ENCODE measurements at regions not wholly inside any gene's neighbourhood (a gene's known extent, or its start where the extent isn't known, plus 50 kb on each side); places are given as distances from the start of the nearest gene placed in this dataset.

GRCh38 chr4:20433097-20433705 lies 181.5 kb downstream of the SLIT2 start:
- Histone ChIP-seq H3K4me1 (no peaks in the 10 kb centered on the region), H3K36me3 (replicated peaks in 1 of 2; ENCODE audit: insufficient read depth in 1 of 2, low read depth in 2 of 2) (no peaks in the 10 kb centered on the region), H3K4me3 (no peak overlapping the region), H3K27me3 (no peaks in the 10 kb centered on the region), H3K27ac (no peak overlapping the region), H3K9me3 (no peaks in the 10 kb centered on the region)
- no peak for DNase-seq
- WGBS, 2 donors: 13 to 14% methylated on average over 5 of the region's 5 CpGs
- intact Hi-C loops (cut with DNase I): no loop called here
- ATAC-seq: peak; percentile 47
- no peak for TF ChIP-seq POLR2A (IDR thresholded peaks at IDR 0.05)
- TF ChIP-seq, protein P1, sequence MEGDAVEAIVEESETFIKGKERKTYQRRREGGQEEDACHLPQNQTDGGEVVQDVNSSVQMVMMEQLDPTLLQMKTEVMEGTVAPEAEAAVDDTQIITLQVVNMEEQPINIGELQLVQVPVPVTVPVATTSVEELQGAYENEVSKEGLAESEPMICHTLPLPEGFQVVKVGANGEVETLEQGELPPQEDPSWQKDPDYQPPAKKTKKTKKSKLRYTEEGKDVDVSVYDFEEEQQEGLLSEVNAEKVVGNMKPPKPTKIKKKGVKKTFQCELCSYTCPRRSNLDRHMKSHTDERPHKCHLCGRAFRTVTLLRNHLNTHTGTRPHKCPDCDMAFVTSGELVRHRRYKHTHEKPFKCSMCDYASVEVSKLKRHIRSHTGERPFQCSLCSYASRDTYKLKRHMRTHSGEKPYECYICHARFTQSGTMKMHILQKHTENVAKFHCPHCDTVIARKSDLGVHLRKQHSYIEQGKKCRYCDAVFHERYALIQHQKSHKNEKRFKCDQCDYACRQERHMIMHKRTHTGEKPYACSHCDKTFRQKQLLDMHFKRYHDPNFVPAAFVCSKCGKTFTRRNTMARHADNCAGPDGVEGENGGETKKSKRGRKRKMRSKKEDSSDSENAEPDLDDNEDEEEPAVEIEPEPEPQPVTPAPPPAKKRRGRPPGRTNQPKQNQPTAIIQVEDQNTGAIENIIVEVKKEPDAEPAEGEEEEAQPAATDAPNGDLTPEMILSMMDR (IDR thresholded peaks at IDR 0.05): no peak

GRCh38 chr4:20440170-20440569 lies 188.5 kb downstream of the SLIT2 start:
- ATAC-seq: no peak
- H3K27me3 ChIP-seq: no peaks in the 10 kb centered on the region
- H3K27ac ChIP-seq: no peak overlapping the region
- intact Hi-C loops (cut with DNase I): no loop called here
- no peaks in the 10 kb centered on the region for H3K9me3 ChIP-seq
- TF ChIP-seq POLR2A (IDR thresholded peaks at IDR 0.05): no peak
- TF ChIP-seq, protein P1 (IDR thresholded peaks at IDR 0.05): no peak
- DNase-seq: no peak
- H3K36me3 ChIP-seq (replicated peaks in 1 of 2; ENCODE audit: insufficient read depth in 1 of 2, low read depth in 2 of 2): no peaks in the 10 kb centered on the region
- H3K4me3 ChIP-seq: no peak overlapping the region
- no peaks in the 10 kb centered on the region for H3K4me1 ChIP-seq
- 79 to 80% methylated on average over 3 of the region's 3 CpGs for WGBS, 2 donors

- ATAC-seq (no peak), DNase-seq (no peak)
- H3K9me3 ChIP-seq: no peaks in the 10 kb centered on the region
- no peaks in the 10 kb centered on the region for H3K36me3 ChIP-seq (replicated peaks in 1 of 2; ENCODE audit: insufficient read depth in 1 of 2, low read depth in 2 of 2)
- 52 to 55% methylated on average over 1 of the region's 1 CpG for WGBS, 2 donors
- no peaks in the 10 kb centered on the region for H3K27me3 ChIP-seq
- no peak overlapping the region for H3K27ac ChIP-seq
- TF ChIP-seq, protein P1 (IDR thresholded peaks at IDR 0.05): no peak
- no peak for TF ChIP-seq POLR2A (IDR thresholded peaks at IDR 0.05)
- H3K4me3 ChIP-seq: no peak overlapping the region
- intact Hi-C loops (cut with DNase I): no loop called here
- no peaks in the 10 kb centered on the region for H3K4me1 ChIP-seq
These were observed 191.5 kb downstream of the SLIT2 start for GRCh38 chr4:20443015-20443805.

GRCh38 chr4:20444599-20445337 lies 193.1 kb downstream of the SLIT2 start:
- 81 to 92% methylated on average over 3 of the region's 3 CpGs for WGBS, 2 donors
- ATAC-seq (no peak), DNase-seq (no peak)
- intact Hi-C loops (cut with DNase I): no loop called here
- Histone ChIP-seq H3K4me3 (no peak overlapping the region), H3K4me1 (no peaks in the 10 kb centered on the region), H3K9me3 (no peaks in the 10 kb centered on the region), H3K36me3 (replicated peaks in 1 of 2; ENCODE audit: insufficient read depth in 1 of 2, low read depth in 2 of 2) (no peaks in the 10 kb centered on the region), H3K27me3 (no peaks in the 10 kb centered on the region), H3K27ac (no peak overlapping the region)
- TF ChIP-seq POLR2A (IDR thresholded peaks at IDR 0.05): no peak
- TF ChIP-seq, protein P1 (IDR thresholded peaks at IDR 0.05): no peak
